Breast epithelium (tissue), 4 donors: ENCODE measurements at regions not wholly inside any gene's neighbourhood (a gene's known extent, or its start where the extent isn't known, plus 50 kb on each side); places are given as distances from the start of the nearest gene placed in this dataset.

Source experiments
- DNase-seq, 2 donors: peaks; one replicate each; pipeline ENCODE4 v3.0.0-alpha.2; 2019; ENCODE audit warnings: low spot score in 2 of 2
- H3K27ac ChIP-seq, 2 donors: fragments of 200-600 bp; sonication (generic) in 1 of 2; one replicate each; pipeline ENCODE4 v1.5.1; 2016 to 2019; ENCODE audit warnings: mild to moderate bottlenecking in 1 of 2
- H3K27me3 ChIP-seq, 2 donors: fragments of 200-600 bp; sonication (generic) in 1 of 2; one replicate each; pipeline versions ENCODE4 v1.5.1 to v1.6.0; 2017 to 2019; ENCODE audit warnings: control low read depth in 1 of 2, mild to moderate bottlenecking in 1 of 2
- H3K36me3 ChIP-seq: fragments of 200-600 bp; one replicate; pipeline ENCODE4 v1.5.1; 2019
- H3K4me1 ChIP-seq, 2 donors: fragments of 200-600 bp; sonication (generic); one replicate each; pipeline ENCODE4 v1.5.1; 2016 to 2019; ENCODE audit warnings: control low read depth in 1 of 2
- H3K4me3 ChIP-seq, 3 donors: fragments of 200-600 bp; sonication (generic); 1 replicate in 2 of 3; 2 replicates in 1 of 3; pipeline ENCODE4 v1.5.1; 2016 to 2019; ENCODE audit warnings: mild to moderate bottlenecking in 3 of 3, moderate library complexity in 2 of 3
- H3K9me3 ChIP-seq, 2 donors: fragments of 200-600 bp; sonication (generic) in 1 of 2; one replicate each; pipeline ENCODE4 v1.5.1; 2016 to 2019; ENCODE audit warnings: control low read depth in 1 of 2
- POLR2A ChIP-seq: fragments of 450-650 bp; IDR thresholded peaks from one replicate; pipeline ENCODE4 v1.6.1; 2016; ENCODE audit warnings: antibody characterized with exemption, mild to moderate bottlenecking, moderate library complexity
- POLR2AphosphoS5 ChIP-seq, 3 donors: sonication (generic); formaldehyde crosslinking; IDR thresholded peaks; one replicate each; pipeline ENCODE4 v1.6.1; 2017; ENCODE audit warnings: antibody characterized with exemption in 3 of 3
- intact Hi-C: fragments of 100-400 bp; cut with DNase I; formaldehyde crosslinking; loops from one replicate; pipeline ENCODE4 v1.15.1; 2023; ENCODE audit warnings: low total_unique reads
- TF ChIP-seq, protein P1 (sequence below), 3 donors: fragments of 450-650 bp; IDR thresholded peaks; one replicate each; pipeline ENCODE4 v1.5.1; 2016 to 2017; ENCODE audit warnings: antibody characterized with exemption in 3 of 3, mild to moderate bottlenecking in 3 of 3, moderate library complexity in 3 of 3

DNA sequence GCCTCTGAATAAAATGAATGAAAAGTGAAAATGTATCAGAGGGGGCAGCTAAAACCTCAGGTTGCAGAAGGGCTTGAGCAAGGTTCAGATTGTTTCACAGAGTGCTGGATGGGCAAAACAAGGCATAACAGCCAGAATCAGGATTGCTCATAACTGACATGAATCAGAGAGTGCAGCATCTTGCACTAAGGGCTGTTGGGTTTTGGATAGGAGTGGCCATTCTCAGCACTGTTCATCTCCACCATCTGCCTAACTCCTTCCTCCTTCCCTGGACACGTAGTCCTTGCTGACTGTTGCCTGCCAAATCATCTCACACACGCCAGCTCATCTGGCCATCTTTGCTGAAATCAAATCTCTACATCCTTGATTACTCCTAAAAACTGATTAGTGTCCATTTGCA is 75.3 kb upstream of the C1QTNF7 start:
- Histone ChIP-seq H3K27me3 (no peaks in the 10 kb centered on the region), H3K27ac (no peak overlapping the region), H3K9me3 (no peaks in the 10 kb centered on the region), H3K4me1 (no peaks in the 10 kb centered on the region), H3K4me3 (no peak overlapping the region), H3K36me3 (no peaks in the 10 kb centered on the region)
- intact Hi-C loops: no loop called here
- no peak for DNase-seq
- TF ChIP-seq, protein P1, sequence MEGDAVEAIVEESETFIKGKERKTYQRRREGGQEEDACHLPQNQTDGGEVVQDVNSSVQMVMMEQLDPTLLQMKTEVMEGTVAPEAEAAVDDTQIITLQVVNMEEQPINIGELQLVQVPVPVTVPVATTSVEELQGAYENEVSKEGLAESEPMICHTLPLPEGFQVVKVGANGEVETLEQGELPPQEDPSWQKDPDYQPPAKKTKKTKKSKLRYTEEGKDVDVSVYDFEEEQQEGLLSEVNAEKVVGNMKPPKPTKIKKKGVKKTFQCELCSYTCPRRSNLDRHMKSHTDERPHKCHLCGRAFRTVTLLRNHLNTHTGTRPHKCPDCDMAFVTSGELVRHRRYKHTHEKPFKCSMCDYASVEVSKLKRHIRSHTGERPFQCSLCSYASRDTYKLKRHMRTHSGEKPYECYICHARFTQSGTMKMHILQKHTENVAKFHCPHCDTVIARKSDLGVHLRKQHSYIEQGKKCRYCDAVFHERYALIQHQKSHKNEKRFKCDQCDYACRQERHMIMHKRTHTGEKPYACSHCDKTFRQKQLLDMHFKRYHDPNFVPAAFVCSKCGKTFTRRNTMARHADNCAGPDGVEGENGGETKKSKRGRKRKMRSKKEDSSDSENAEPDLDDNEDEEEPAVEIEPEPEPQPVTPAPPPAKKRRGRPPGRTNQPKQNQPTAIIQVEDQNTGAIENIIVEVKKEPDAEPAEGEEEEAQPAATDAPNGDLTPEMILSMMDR (IDR thresholded peaks at IDR 0.05): no peak
- TF ChIP-seq POLR2A: no peak
- no peak for TF ChIP-seq POLR2AphosphoS5 (IDR thresholded peaks at IDR 0.05)

GRCh38 chr4:15353207-15353606 is 74.6 kb upstream of the C1QTNF7 start:
- Histone ChIP-seq H3K4me1 (no peaks in the 10 kb centered on the region), H3K36me3 (no peaks in the 10 kb centered on the region), H3K27me3 (no peaks in the 10 kb centered on the region), H3K9me3 (no peaks in the 10 kb centered on the region), H3K27ac (no peak overlapping the region), H3K4me3 (no peak overlapping the region)
- intact Hi-C loops: no loop called here
- TF ChIP-seq POLR2A (no peak), POLR2AphosphoS5 (IDR thresholded peaks at IDR 0.05) (no peak)
- TF ChIP-seq, protein P1 (IDR thresholded peaks at IDR 0.05): no peak
- DNase-seq: no peak

- H3K4me3 ChIP-seq: no peak overlapping the region
- no peaks in the 10 kb centered on the region for H3K27me3 ChIP-seq
- intact Hi-C loops: no loop called here
- no peak for DNase-seq
- H3K27ac ChIP-seq: no peak overlapping the region
- no peaks in the 10 kb centered on the region for H3K36me3 ChIP-seq
- H3K4me1 ChIP-seq: no peaks in the 10 kb centered on the region
- H3K9me3 ChIP-seq: no peaks in the 10 kb centered on the region
- no peak for TF ChIP-seq POLR2A
- TF ChIP-seq, protein P1 (IDR thresholded peaks at IDR 0.05): no peak
Observed at GRCh38 chr4:15354371-15355297, 73.2 kb upstream of the C1QTNF7 start.

DNA sequence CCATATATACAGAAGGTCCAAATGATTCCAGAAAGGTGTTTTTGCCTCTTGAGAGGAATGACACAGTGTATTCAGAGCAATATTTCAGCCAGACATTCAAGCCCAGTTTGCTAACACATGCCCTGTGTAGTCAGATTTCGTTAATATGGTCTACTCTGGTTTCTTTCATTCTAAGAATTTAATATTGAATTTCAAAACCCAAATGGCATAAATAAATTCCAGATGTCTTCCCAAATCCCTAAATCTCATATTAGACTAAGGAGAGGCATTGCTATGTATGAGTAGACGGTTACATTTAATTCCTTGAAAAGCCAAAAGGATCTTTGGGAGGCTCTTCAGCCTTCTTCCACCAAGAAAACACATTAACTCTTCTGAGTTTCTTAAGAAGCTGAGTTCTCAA is 66.3 kb upstream of the C1QTNF7 start:
- Histone ChIP-seq H3K4me1 (no peaks in the 10 kb centered on the region), H3K4me3 (no peak overlapping the region), H3K9me3 (no peaks in the 10 kb centered on the region), H3K27me3 (no peaks in the 10 kb centered on the region), H3K27ac (no peak overlapping the region), H3K36me3 (no peaks in the 10 kb centered on the region)
- intact Hi-C loops: no loop called here
- no peak for DNase-seq
- TF ChIP-seq, protein P1 (IDR thresholded peaks at IDR 0.05): no peak
- TF ChIP-seq POLR2AphosphoS5 (IDR thresholded peaks at IDR 0.05): no peak
- no peak for TF ChIP-seq POLR2A

DNA sequence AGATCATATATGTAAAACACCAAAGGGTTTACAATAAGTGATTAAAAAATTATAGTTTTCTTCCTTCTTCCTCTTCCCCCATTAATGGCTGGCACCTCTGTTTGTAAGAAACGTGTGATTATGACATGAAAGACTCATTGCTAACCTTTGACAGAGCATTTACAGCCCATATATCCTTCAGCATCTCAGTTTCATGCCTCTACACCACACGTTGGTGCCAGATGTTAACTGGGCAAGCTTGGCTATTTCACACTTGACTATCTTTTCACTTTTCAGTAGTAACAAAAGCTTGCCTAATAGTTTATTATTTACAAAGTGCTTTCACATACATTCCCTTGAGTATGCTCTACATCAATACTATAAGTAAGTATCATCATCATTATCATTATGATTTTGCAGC is 65.3 kb upstream of the C1QTNF7 start:
- Histone ChIP-seq H3K4me1 (no peaks in the 10 kb centered on the region), H3K27me3 (no peaks in the 10 kb centered on the region), H3K9me3 (no peaks in the 10 kb centered on the region), H3K4me3 (no peak overlapping the region), H3K27ac (no peak overlapping the region), H3K36me3 (no peaks in the 10 kb centered on the region)
- DNase-seq: no peak
- intact Hi-C loops: no loop called here
- TF ChIP-seq POLR2AphosphoS5 (IDR thresholded peaks at IDR 0.05) (no peak), POLR2A (no peak)
- TF ChIP-seq, protein P1 (IDR thresholded peaks at IDR 0.05): no peak
